NT2/D1 (cell line): ENCODE measurements at regions not wholly inside any gene's neighbourhood (a gene's known extent, or its start where the extent isn't known, plus 50 kb on each side); places are given as distances from the start of the nearest gene placed in this dataset.

Experiments
- SUZ12 ChIP-seq: IDR thresholded peaks from 2 replicates; pipeline ENCODE4 v1.6.1; 2011; ENCODE audit not compliant: insufficient read length, insufficient read depth; ENCODE audit errors: extremely low read depth
- YY1 ChIP-seq: IDR thresholded peaks from 2 replicates; pipeline ENCODE4 v1.6.1; 2011; ENCODE audit not compliant: insufficient read length, insufficient read depth
- ZNF274 ChIP-seq: IDR thresholded peaks from 2 replicates; pipeline ENCODE4 v1.6.1; 2011; ENCODE audit warnings: mild to moderate bottlenecking, low read depth, low read length

- no peak for TF ChIP-seq SUZ12
- no peak for TF ChIP-seq ZNF274
- no peak for TF ChIP-seq YY1
Measured at GRCh38 chr20:20875716-20876115, 163.3 kb upstream of the RALGAPA2 start.
